ENCODE measurements at regions not wholly inside any gene's neighbourhood (a gene's known extent, or its start where the extent isn't known, plus 50 kb on each side); places are given as distances from the start of the nearest gene placed in this dataset.

DNA sequence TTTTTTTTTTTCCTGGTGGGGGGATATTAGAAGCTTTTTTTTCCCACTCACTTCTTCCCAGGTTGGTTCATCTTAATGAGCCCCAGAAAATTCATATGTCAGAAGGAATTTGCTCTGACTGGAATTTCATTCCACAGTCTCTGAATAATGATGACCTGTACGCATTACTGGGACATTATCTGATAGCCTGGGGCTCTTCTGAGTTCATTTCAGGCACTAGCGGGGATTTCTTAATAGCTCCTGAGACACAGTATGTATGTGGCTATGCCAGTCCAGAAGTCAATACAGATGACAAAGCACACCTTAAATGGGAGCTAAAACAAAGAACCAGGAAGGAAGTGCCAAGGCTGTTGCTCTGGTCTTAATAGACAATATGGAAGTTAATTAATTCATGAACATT is 295.2 kb upstream of the IGFBP7 start:
- H3K4me1 ChIP-seq (ENCODE audit: control insufficient read depth, low read length): no peaks in the 10 kb centered on the region
- H3K27ac ChIP-seq (ENCODE audit: low read depth, low read length): no peak overlapping the region
- H3K27me3 ChIP-seq (ENCODE audit: control insufficient read depth, low read length): no peaks in the 10 kb centered on the region
- H3K9me3 ChIP-seq (ENCODE audit: control insufficient read depth, insufficient read depth, low read length): no peaks in the 10 kb centered on the region
- no peak overlapping the region for H3K4me2 ChIP-seq (ENCODE audit: low read length)
- no peaks in the 10 kb centered on the region for H4K20me1 ChIP-seq (ENCODE audit: control insufficient read depth, insufficient read depth, low read depth, low read length)
- H3K4me3 ChIP-seq (ENCODE audit: low read length): no peak overlapping the region
- no peak for TF ChIP-seq CTCF (IDR thresholded peaks at IDR 0.05; ENCODE audit: low read depth, low read length, poor library complexity, severe bottlenecking)
- no peak for TF ChIP-seq EZH2phosphoT487 (IDR thresholded peaks at IDR 0.05; ENCODE audit: borderline replicate concordance, low read length)
- H3K36me3 ChIP-seq (ENCODE audit: control insufficient read depth, low read length): no peaks in the 10 kb centered on the region
- H3K79me2 ChIP-seq (ENCODE audit: control insufficient read depth, low read length): no peaks in the 10 kb centered on the region
- no peaks in the 10 kb centered on the region for H3K9me2 ChIP-seq (replicated peaks; ENCODE audit: control insufficient read depth, low read length)
- no peaks in the 10 kb centered on the region for H3F3A ChIP-seq (ENCODE audit: control insufficient read depth, insufficient read depth)

DNA sequence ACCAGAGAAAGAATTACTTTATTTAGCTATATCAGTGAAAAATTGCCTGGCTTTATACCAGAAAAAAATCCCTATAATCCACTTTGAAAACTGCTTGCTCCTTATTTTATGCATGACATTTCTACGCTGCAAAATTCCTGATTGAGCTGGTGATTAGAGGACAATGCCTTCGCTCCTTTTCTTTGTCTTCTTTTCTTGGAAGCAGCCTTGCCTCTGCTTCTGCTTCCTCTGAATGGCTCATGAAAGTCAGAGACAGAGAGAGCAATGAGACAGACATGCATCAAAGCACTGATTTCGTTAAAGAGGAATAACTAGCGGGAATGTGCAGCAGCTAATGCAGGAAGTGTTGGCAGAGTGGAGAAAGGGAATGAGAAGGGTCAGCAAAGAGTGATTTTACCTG is 294.3 kb upstream of the IGFBP7 start:
- Histone ChIP-seq H4K20me1 (ENCODE audit: control insufficient read depth, insufficient read depth, low read depth, low read length) (no peaks in the 10 kb centered on the region), H3K36me3 (ENCODE audit: control insufficient read depth, low read length) (no peaks in the 10 kb centered on the region), H3K4me2 (ENCODE audit: low read length) (no peak overlapping the region), H3K4me3 (ENCODE audit: low read length) (no peak overlapping the region), H3K27me3 (ENCODE audit: control insufficient read depth, low read length) (no peaks in the 10 kb centered on the region), H3K27ac (ENCODE audit: low read depth, low read length) (no peak overlapping the region), H3K9me3 (ENCODE audit: control insufficient read depth, insufficient read depth, low read length) (no peaks in the 10 kb centered on the region), H3K9me2 (replicated peaks; ENCODE audit: control insufficient read depth, low read length) (no peaks in the 10 kb centered on the region), H3K79me2 (ENCODE audit: control insufficient read depth, low read length) (no peaks in the 10 kb centered on the region), H3K4me1 (ENCODE audit: control insufficient read depth, low read length) (no peaks in the 10 kb centered on the region), H3F3A (ENCODE audit: control insufficient read depth, insufficient read depth) (no peaks in the 10 kb centered on the region)
- TF ChIP-seq CTCF (IDR thresholded peaks at IDR 0.05; ENCODE audit: low read depth, low read length, poor library complexity, severe bottlenecking) (no peak), EZH2phosphoT487 (IDR thresholded peaks at IDR 0.05; ENCODE audit: borderline replicate concordance, low read length) (no peak)

GRCh38 chr4:57403591-57403990 is 293.4 kb upstream of the IGFBP7 start:
- no peaks in the 10 kb centered on the region for H3F3A ChIP-seq (ENCODE audit: control insufficient read depth, insufficient read depth)
- H3K27me3 ChIP-seq (ENCODE audit: control insufficient read depth, low read length): no peaks in the 10 kb centered on the region
- H3K27ac ChIP-seq (ENCODE audit: low read depth, low read length): no peak overlapping the region
- no peak overlapping the region for H3K4me3 ChIP-seq (ENCODE audit: low read length)
- H3K4me1 ChIP-seq (ENCODE audit: control insufficient read depth, low read length): no peaks in the 10 kb centered on the region
- H3K36me3 ChIP-seq (ENCODE audit: control insufficient read depth, low read length): no peaks in the 10 kb centered on the region
- H3K4me2 ChIP-seq (ENCODE audit: low read length): no peak overlapping the region
- no peaks in the 10 kb centered on the region for H4K20me1 ChIP-seq (ENCODE audit: control insufficient read depth, insufficient read depth, low read depth, low read length)
- no peaks in the 10 kb centered on the region for H3K79me2 ChIP-seq (ENCODE audit: control insufficient read depth, low read length)
- H3K9me3 ChIP-seq (ENCODE audit: control insufficient read depth, insufficient read depth, low read length): no peaks in the 10 kb centered on the region
- H3K9me2 ChIP-seq (replicated peaks; ENCODE audit: control insufficient read depth, low read length): no peaks in the 10 kb centered on the region
- TF ChIP-seq EZH2phosphoT487 (IDR thresholded peaks at IDR 0.05; ENCODE audit: borderline replicate concordance, low read length): no peak
- TF ChIP-seq CTCF (IDR thresholded peaks at IDR 0.05; ENCODE audit: low read depth, low read length, poor library complexity, severe bottlenecking): no peak

GRCh38 chr4:57401586-57401985 is 291.4 kb upstream of the IGFBP7 start:
- TF ChIP-seq CTCF (IDR thresholded peaks at IDR 0.05; ENCODE audit: low read depth, low read length, poor library complexity, severe bottlenecking): no peak
- TF ChIP-seq EZH2phosphoT487 (IDR thresholded peaks at IDR 0.05; ENCODE audit: borderline replicate concordance, low read length): no peak
- no peaks in the 10 kb centered on the region for H3K9me3 ChIP-seq (ENCODE audit: control insufficient read depth, insufficient read depth, low read length)
- H3K36me3 ChIP-seq (ENCODE audit: control insufficient read depth, low read length): no peaks in the 10 kb centered on the region
- no peaks in the 10 kb centered on the region for H3K4me1 ChIP-seq (ENCODE audit: control insufficient read depth, low read length)
- no peak overlapping the region for H3K27ac ChIP-seq (ENCODE audit: low read depth, low read length)
- no peak overlapping the region for H3K4me3 ChIP-seq (ENCODE audit: low read length)
- H3K9me2 ChIP-seq (replicated peaks; ENCODE audit: control insufficient read depth, low read length): no peaks in the 10 kb centered on the region
- H3K79me2 ChIP-seq (ENCODE audit: control insufficient read depth, low read length): no peaks in the 10 kb centered on the region
- no peaks in the 10 kb centered on the region for H3K27me3 ChIP-seq (ENCODE audit: control insufficient read depth, low read length)
- H3K4me2 ChIP-seq (ENCODE audit: low read length): no peak overlapping the region
- H4K20me1 ChIP-seq (ENCODE audit: control insufficient read depth, insufficient read depth, low read depth, low read length): no peaks in the 10 kb centered on the region
- no peaks in the 10 kb centered on the region for H3F3A ChIP-seq (ENCODE audit: control insufficient read depth, insufficient read depth)

Data from DOHH2 (cell line).